ENCODE measurements at regions not wholly inside any gene's neighbourhood (a gene's known extent, or its start where the extent isn't known, plus 50 kb on each side); places are given as distances from the start of the nearest gene placed in this dataset.

DNA sequence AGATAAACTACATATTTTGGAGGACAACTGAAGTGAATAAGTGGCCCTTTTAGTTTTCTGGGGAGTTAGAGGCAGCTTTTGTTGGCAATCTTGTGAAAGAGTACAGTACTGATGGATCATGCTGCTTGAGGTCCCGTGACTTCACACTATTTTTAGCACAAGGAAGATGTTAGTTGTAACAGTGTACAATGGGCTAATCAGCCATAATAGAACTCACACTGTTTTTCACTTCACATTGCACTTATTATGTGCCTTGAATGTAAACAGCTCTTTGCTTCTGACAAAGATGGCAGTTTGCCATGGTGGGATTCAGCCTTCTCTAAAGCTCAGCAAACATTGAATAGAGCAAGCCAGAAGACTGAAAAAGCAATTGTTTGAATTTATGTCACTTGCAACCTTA, 176.7 kb upstream of the ZNF608 start:
- TF ChIP-seq, protein P1, sequence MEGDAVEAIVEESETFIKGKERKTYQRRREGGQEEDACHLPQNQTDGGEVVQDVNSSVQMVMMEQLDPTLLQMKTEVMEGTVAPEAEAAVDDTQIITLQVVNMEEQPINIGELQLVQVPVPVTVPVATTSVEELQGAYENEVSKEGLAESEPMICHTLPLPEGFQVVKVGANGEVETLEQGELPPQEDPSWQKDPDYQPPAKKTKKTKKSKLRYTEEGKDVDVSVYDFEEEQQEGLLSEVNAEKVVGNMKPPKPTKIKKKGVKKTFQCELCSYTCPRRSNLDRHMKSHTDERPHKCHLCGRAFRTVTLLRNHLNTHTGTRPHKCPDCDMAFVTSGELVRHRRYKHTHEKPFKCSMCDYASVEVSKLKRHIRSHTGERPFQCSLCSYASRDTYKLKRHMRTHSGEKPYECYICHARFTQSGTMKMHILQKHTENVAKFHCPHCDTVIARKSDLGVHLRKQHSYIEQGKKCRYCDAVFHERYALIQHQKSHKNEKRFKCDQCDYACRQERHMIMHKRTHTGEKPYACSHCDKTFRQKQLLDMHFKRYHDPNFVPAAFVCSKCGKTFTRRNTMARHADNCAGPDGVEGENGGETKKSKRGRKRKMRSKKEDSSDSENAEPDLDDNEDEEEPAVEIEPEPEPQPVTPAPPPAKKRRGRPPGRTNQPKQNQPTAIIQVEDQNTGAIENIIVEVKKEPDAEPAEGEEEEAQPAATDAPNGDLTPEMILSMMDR (IDR thresholded peaks at IDR 0.05), result no peak
- no peak for TF ChIP-seq POLR2A (IDR thresholded peaks at IDR 0.05)
